Stimulated activated CD8-positive, alpha-beta memory T cell treated with anti-CD3 and anti-CD28 coated beads, Interleukin-12 subunit alpha, Interleukin-12 subunit beta, amount 100 ng/mL, for 24 hours (primary cell): ENCODE measurements at regions not wholly inside any gene's neighbourhood (a gene's known extent, or its start where the extent isn't known, plus 50 kb on each side); places are given as distances from the start of the nearest gene placed in this dataset.
"Not testable (repeated sequence)": the region's sequence is repeated elsewhere in the genome, so short reads cannot be mapped to it uniquely, and the experiment has no call there.

Source experiments
- DNase-seq: peaks from one replicate; pipeline ENCODE4 v3.0.0-alpha.2; 2020; ENCODE audit errors: extremely low read depth

DNA sequence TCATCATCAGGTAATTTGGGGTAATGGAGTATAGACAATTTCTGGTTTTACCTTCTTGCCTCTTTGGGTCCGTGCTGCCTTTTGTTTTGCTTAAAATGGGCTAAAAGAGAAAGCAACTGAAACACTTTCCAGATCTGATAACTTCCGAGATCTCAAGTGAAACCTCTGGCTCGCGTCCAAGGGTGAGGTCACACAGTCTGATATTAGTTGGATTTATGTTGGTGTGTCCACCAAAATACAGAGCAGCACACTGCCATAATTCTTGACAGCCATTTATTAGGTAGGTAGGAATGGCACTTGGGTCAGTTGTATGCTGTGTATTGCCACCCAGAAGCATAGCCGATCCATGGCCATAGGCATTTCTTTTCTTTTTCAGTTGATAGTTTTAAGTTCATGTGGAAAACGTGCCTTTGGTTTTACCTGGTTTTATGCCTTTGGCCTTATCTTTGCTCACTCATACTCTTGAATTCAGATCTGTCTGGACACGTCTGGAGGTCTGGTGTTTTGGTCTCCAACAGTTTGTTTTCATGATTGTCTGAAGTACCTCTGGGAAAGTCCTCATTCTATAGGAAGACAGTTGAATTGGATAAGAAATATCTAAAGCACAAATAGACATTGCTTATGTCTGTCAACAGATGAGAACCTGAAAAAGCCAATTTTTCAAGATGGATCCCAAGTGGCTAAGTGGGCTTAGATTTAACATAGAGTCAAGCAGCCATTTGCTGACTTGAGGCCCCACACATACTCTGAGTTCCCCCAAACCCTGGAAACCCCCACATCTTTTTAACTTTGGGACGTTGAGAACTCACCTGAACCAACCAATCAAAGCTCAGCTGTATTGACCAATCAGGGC lies 320.8 kb downstream of the SOX4 start:
- no peak for DNase-seq

DNA sequence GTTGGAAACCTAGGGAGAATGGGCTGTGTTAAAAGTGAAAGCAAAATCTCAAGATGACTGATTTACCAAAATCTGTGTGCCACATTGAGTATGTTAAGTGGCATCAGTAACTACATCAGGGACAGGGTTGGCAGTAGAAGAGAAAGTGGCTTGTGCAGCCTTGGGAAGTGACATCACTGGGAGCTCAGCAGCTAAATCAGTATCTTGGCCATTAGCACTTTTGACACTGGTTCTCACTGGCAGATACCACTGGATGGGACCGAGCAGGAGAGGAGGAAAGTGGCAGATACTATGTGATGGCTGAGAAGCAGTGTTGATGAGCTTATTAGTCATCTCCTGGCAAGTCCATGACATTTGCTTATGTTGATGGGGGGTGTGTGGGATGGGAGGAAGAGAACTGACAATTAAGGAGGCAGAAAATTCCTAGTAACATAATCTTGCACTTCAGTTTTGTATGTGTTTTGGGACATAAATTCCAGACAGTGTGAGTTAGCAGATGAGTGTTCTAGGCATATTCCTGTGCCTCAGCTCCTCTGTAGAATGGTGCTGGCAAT lies 322.2 kb downstream of the SOX4 start:
- no peak for DNase-seq

DNA sequence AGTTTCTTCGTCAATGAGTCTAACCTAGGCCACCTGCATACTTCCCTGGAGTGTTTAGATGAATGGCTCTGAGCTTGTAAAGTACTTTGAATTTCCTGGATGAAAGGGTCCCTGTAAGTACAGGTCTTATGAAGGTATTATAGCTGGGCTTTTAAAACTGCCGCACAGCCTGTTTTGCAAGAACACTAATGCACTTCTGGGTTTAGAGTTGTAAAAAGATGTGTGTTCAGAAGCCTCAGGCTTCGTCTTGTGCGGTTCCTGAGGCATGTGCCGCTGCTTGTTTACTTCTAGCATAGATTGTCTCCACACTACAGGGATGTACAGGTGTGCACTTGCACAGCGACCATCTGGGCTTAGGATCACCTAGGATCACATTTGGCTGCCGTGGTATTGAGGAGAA lies 324.5 kb downstream of the SOX4 start:
- no peak for DNase-seq

DNA sequence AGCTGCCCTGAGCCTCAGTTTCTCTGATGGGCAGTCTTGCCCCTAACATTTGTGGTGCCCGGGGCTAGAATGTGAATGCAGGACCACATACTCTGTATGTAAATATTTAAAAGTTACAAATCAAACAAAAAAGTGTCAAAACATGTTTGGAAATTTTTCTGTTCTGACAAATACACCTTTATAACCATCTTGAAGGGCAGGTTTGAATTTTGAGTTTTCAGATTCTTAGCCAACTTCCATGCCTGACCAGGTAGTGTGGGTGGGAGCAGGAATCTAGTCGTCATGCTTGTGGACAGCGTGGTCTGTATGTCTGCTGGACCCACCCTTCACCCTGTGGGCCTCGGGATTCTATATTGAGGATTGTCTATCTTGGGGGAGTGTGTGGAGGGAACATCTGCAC lies 325.1 kb downstream of the SOX4 start:
- DNase-seq, result no peak

DNA sequence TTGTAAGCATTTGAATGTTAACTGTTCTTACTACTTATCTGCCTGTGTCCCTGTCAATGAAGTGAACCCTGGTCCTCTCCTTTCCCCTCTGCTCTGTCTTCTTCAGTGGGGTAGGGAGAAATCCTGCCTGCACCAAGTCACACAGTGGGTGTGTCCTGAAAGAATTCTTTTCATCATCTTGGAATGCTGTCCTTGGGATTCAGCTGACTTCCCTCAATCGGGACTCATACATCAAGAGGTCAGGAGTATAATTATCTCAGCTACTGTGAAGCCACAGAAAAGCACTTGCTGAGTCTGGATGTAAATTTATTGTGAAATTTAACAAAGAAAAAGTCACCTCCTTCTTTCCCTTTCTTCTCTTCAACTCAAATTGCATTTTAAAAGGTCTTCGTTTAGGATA lies 328.5 kb downstream of the SOX4 start:
- no peak for DNase-seq

DNA sequence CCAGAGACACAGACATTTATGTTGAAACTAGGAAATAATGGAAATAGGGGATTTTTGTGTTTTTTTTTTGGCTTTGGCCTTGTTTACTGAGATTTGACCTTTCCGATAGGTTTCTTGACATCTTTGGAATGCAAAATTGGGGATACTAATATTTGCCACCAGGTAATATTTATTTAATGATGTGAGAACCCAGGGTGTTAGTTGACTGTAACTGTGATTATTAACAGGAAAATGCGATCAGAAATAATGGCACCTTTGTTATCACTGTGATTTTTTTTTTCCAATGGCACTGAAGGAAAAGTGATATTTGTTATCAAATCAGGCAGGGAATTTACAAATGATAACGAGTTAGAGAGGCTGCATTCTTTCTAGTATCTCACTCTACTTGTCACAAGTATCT lies 330.5 kb downstream of the SOX4 start:
- DNase-seq, result no peak

DNA sequence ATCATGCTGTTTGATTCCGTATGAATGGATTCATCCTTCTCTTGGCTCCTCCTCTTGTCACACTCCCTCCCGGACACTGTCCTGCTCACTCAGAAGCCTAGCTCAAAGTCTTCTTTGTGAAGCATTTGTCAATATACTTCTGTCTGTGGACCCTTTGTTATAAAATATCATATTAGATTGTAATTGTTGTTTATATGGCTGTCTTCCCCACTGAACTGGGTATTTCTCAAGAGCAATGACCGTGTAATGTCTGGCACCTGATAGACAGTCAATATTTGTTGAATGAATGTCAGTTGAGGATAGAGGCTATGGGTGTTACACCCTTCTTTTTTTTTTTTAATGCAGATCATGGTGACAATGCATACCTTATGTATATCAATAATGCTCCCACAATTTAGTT lies 335.3 kb downstream of the SOX4 start:
- no peak for DNase-seq

DNA sequence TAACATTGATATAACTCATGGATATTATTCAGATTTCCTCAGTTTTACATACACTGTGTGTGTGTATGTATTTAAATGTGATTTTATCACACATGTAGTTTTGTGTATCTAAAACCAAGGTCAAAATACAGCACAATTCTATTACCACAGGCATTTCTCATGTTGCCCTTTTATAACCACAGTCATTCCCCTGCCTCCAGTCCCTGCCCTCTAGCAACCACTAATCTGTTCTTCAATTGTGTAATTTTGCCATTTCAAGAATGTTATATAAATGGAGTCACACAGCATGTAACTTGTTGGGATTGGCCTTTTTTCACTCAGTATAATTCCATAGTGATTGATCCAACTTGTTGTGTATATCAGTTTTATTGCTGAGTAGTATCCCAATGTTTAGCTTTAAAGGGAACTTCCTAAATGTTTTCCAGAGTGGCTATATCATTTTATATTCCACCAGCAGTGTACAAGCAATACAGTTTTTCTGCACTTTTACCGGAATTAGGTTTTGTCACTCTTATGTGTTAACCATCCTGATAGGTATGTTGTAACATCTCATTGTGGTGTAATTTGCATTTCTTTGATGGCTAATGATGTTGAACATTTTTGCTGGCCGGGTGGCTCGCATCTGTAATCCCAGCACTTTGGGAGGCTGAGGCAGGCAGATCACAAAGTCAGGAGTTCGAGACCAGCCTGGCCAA lies 338.2 kb downstream of the SOX4 start:
- DNase-seq, result no peak

DNA sequence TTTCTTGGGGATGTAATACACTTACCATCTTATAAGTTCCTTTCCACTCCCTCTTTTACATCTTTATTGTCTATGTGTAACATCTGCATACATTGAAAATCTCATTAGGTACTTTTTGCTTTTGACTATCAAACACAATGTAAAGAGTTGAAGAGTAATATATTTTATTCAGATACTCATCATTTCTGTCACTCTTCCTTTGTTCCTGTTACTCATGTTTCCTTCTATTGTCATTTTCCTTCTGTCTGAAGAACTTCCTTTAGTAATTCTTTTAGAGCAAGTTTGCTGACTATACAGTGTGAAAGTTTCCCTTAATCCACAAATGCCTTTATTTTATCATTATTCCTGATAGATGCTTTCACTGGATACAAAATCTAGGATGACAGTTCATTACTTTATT lies 339.8 kb downstream of the SOX4 start:
- DNase-seq, result no peak

DNA sequence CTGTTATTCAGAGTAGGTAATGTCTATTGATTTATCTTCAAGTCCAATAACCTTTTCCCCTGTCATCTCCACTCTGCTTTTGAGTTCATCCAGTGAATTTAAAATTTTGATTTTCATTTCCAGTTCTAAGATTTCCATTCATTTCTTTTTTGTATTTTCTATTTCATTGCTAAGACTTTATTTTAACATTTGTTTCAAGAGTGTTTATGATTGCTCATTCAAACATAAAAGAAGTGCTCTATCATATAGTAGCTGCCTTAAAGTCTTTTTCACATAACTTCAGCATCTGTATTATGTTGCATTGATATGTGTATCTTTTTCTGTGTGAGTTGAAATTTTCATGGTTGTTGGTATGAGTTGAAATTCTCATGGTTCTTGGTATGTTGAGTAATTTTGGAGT lies 341.6 kb downstream of the SOX4 start:
- no peak for DNase-seq

DNA sequence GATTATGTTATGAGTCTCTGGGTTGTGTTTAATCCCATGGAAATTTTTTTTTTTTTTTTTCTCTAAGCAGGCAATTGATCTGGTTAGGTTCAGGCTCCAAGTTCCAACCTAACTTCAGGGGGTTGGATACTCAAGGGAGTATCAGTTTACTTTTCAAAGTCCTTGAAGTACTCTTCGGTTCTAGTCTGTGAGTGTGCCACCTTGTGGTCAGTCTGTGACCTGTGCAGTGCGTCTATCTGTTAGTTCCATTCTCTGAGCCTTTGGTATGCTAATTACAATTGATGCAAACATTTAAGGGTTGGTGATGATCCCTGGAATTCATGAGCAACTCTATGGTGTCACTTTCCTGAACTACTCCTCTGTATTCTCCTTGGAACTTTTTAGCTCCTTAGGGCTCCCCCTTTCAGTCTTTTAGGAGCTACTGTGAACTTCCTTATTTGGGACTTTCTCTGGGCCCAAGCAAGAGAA lies 342.0 kb downstream of the SOX4 start:
- DNase-seq, result no peak

DNA sequence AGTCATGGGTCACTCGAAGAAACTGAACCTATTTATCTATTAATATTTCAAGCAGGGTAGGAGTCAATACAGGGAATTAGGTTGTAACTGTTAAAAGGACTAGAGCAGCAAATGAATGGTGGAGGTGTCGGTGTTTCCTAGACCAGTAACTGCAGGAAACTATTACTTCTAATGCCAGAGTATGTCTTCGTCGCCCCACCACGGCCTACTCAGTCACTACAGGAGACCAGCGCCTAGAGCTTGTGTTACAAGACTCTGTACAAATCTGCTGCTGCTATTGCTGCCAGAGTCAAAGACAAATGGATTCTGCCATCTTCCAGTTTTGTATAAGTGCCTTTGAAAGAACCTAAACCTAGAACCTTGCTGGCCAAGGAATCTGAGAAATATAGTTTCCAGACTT lies 343.9 kb downstream of the SOX4 start:
- no peak for DNase-seq

DNA sequence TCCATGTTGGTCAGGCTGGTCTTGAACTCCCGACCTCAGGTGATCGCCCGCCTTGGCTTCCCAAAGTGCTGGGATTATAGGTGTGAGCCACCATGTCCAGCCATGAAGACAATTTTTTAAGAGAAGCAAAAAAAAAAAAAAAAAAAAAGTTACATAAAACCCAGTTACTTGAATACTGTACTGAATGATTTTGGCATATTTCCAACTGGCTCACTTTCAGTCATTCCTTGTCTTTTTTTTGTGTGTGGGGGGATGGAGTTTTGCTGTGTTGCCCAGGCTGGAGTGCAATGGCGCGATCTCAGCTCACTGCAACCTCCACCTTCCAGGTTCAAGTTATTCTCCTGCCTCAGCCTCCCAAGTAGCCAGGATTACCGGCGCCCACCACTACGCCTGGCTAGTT lies 345.5 kb downstream of the SOX4 start:
- DNase-seq, result not testable (repeated sequence)

DNA sequence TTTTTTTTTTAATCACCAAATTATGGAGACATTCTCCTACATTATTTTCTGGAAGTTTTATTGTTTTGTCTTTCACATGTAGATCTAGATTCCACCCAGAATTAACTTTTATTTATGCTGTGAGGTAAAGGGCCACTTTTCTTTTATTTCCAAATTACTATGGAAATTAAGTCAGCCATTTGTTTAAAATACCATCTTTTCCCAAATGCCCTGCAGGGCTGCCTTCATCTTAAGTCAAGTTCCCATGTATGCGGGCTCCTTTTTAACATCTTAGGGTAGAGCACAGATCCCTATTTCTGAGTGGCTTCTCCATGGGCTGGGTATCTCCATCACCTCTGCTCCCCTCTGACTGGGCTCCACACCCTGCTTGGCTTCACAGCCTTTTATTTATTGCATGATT lies 348.4 kb downstream of the SOX4 start:
- DNase-seq, result no peak

DNA sequence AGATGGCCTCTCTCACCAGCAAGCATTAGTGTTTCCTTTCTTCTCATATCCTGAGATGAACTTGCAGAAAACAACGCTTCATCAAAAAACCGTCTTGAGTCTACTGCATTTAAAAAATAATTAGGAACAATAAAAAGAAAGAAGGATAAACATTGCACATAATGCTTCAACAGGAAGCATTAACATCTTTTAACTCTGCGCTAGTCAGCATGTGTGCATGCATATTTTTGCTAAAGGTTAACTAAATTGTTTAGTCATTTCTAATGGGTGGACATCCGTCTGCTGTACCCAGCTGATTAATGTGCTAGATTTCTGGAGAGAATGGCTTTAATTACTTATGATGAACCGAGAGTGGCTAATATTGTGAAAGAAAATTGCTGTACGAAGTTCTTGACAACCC lies 349.3 kb downstream of the SOX4 start:
- no peak for DNase-seq

DNA sequence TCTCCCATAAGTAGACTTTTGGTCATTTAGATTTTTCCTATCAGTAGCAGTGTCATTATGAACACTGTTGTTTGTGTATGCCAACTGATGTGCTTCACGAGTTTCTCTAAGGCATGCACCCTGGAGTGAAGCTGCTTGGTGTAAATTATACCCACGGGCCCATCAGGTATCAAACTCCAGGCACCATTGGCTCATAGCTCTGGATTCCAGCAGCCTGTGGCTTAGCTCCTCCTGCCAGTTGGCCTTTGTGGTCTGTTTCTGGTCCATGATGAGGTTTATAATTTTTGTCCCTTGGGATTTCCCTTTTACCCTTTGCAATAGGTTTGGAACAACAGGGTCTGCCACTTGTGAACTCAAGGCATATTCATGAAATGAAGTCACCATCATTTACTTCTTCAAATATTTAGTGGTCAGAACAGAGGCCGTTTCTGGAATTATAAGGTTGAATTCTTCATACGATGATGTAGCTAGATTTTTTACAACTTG lies 350.5 kb downstream of the PRL start:
- DNase-seq, result no peak

DNA sequence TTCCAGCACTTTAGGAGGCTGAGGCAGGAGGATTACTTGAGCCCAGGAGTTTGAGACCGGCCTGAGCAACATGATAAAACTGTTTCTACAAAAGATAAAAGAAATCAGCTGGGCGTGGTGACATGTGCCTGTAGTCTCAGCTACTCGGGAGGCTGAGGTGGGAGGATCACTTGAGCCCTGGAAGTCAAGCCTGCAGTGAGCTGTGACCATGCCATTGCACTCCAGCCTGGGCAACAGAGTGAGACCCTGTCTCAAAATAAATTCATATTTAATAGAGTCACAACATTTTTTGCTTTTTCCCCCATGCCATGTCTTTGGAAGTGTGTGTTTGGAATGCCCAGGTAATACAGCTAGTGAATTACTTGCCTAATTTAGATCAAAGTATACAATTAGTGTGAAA lies 349.6 kb downstream of the PRL start:
- DNase-seq, result not testable (repeated sequence)

DNA sequence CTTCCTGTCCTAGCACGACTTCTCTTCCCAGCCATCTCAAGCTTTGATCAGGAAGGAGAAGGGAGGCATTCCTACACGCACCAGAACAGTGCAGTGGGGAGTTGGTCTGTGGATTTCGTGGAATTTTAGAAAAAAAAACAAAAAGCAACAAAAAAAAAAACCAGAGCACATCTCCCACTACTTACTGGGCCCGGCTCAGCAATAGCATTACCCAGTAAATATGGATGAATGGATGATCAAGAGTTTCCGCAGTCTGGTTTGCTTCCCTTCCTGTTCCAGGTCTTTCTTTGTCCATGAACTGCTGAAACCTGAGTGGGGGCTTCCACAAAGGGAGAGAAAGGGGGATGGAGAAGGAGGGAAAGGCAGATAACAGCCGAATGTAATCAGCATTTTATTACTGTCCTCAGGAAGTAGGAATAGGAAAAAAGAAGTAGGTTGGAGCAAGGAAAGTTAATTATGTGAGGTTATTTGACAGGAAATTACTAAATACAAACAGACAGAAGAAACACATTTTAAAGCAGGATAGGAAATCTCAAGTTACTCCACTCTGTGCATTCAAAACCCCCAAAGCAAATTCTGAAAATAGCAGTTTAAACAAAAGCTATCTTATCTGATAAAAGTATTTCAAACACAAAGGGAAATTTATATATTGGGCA lies 349.0 kb downstream of the PRL start:
- no peak for DNase-seq

DNA sequence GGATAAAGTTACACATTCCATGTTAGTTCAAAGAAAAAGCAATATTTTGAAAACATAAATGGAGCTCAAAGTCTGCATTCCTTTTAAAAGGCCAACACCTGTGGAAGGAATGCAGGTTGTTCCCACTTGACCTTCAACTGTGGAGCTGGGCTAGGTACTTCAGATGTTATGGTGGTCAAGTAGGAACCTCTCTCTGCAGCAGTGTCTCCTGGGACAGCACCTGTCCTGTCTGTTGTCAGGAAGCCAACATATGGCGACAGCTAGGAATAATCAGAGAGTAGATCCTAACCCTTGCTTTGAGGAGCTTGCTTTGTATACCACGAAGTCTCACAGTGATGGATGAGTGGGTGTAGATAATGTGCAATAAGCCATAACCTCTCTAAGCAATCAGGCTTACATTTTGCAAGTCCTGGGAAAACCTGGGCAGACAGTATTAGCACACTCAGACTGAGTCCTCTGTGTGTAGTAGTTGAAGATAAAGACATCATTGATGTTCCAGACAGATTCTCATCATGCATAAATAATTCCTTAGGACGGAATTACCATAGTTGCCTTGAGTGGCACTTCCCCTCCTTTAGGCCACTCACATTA lies 347.5 kb downstream of the PRL start:
- no peak for DNase-seq

DNA sequence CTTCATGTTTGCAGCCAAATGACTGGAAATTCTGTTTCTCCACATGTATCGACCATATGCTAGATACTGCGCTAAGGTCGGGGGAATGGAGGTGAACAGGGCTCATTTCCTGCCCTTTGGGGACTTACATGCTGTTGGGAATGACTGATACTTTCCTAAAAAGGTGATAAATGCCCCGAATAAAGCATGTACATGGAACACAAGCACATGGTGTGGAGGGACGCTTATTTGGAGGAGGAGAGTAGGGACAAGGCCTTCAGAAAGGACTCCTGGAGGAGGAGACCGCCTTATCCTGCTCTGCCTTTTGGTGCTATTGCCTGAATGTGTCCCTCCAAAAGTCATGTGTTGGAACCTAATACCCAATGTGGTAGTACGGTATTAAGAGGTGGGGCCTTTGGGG lies 344.5 kb downstream of the PRL start:
- DNase-seq, result no peak

DNA sequence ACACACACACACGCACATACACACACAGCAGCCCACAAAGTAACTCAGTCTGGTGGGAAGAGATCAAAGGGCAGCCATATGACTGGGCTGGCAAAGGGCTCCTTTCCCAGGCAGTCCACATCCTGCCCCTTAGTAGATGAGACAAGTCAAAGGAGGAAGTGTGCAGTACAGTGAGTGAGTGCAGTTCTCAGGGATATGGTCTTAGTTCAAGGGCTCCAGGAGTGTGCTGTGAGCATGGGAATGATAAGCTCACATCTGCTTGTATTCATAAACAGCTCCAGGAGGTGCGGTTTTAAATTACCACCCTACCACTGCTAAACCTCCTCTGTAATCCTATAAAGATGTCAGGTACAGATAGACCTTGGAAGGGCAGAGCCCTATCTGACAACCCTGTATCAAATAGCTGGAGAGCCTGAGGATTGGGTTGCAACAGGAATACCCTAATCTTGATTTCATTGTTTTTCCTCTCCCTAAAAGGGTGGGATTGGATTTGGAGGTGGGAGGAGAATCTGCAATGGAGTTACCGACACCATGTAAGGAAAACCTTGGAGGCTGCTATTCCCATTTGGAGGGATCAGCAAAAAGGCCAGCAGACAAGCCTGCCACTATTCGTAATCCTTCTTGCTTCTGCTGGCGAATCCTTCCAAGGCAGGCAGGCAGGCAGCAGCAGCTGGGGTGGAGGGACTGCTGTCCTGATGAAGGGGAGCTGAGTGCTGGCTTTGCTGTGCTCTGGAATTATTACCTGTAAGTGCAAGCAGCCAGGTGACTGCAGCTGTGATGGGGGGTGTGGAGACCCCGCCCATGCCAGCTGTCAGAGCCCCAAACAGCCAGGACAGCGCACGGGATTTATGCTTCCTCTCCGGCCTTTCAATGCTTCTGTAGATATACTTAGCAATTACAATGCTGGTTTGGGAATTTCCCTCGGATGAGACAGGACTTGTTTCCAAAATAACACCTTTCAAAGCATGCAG lies 342.7 kb downstream of the PRL start:
- DNase-seq, result no peak
